ENCODE measurements at regions not wholly inside any gene's neighbourhood (a gene's known extent, or its start where the extent isn't known, plus 50 kb on each side); places are given as distances from the start of the nearest gene placed in this dataset.

GRCh38 chr14:47874350-47874749, 198.9 kb upstream of the MDGA2 start:
- Histone ChIP-seq H3K27me3 (no peaks in the 10 kb centered on the region), H3K27ac (no peak overlapping the region), H3K4me3 (no peak overlapping the region), H3K36me3 (no peaks in the 10 kb centered on the region), H3K4me1 (no peaks in the 10 kb centered on the region), H3K9me3 (no peaks in the 10 kb centered on the region)
- TF ChIP-seq POLR2A (IDR thresholded peaks at IDR 0.05) (no peak), CTCF (IDR thresholded peaks at IDR 0.05) (no peak), EP300 (IDR thresholded peaks at IDR 0.05) (no peak), POLR2AphosphoS5 (IDR thresholded peaks at IDR 0.05) (no peak)
- no peak for ATAC-seq (ENCODE audit: low FRiP score in 2 of 2)
- no peak for DNase-seq
- WGBS, 2 donors: 87 to 94% methylated on average over 7 of the region's 7 CpGs

GRCh38 chr14:47872588-47872987, 197.2 kb upstream of the MDGA2 start:
- Histone ChIP-seq H3K27me3 (no peaks in the 10 kb centered on the region), H3K36me3 (no peaks in the 10 kb centered on the region), H3K9me3 (no peaks in the 10 kb centered on the region), H3K4me3 (no peak overlapping the region), H3K4me1 (no peaks in the 10 kb centered on the region), H3K27ac (no peak overlapping the region)
- WGBS, 2 donors: 87 to 92% methylated on average over 2 of the region's 2 CpGs
- no peak for ATAC-seq (ENCODE audit: low FRiP score in 2 of 2)
- TF ChIP-seq EP300 (IDR thresholded peaks at IDR 0.05): no peak
- no peak for TF ChIP-seq CTCF (IDR thresholded peaks at IDR 0.05)
- TF ChIP-seq POLR2A (IDR thresholded peaks at IDR 0.05): no peak
- no peak for TF ChIP-seq POLR2AphosphoS5 (IDR thresholded peaks at IDR 0.05)
- DNase-seq: no peak

- H3K36me3 ChIP-seq: no peaks in the 10 kb centered on the region
- no peaks in the 10 kb centered on the region for H3K27me3 ChIP-seq
- H3K4me3 ChIP-seq: no peak overlapping the region
- ATAC-seq (ENCODE audit: low FRiP score in 2 of 2) (no peak), DNase-seq (no peak)
- no peaks in the 10 kb centered on the region for H3K9me3 ChIP-seq
- TF ChIP-seq EP300 (IDR thresholded peaks at IDR 0.05) (no peak), CTCF (IDR thresholded peaks at IDR 0.05) (no peak), POLR2AphosphoS5 (IDR thresholded peaks at IDR 0.05) (no peak), POLR2A (IDR thresholded peaks at IDR 0.05) (no peak)
- no peak overlapping the region for H3K27ac ChIP-seq
- H3K4me1 ChIP-seq: no peaks in the 10 kb centered on the region
These were observed 188.0 kb upstream of the MDGA2 start for GRCh38 chr14:47863441-47863840.

- Histone ChIP-seq H3K27ac (no peak overlapping the region), H3K4me1 (no peaks in the 10 kb centered on the region), H3K9me3 (no peaks in the 10 kb centered on the region), H3K27me3 (no peaks in the 10 kb centered on the region), H3K4me3 (no peak overlapping the region), H3K36me3 (no peaks in the 10 kb centered on the region)
- WGBS, 2 donors: 79% methylated on average over 4 of the region's 4 CpGs
- DNase-seq: no peak
- ATAC-seq (ENCODE audit: low FRiP score in 2 of 2): no peak
- no peak for TF ChIP-seq EP300 (IDR thresholded peaks at IDR 0.05)
- no peak for TF ChIP-seq POLR2A (IDR thresholded peaks at IDR 0.05)
- no peak for TF ChIP-seq POLR2AphosphoS5 (IDR thresholded peaks at IDR 0.05)
- no peak for TF ChIP-seq CTCF (IDR thresholded peaks at IDR 0.05)
These were observed 182.2 kb upstream of the MDGA2 start for GRCh38 chr14:47857646-47858045.

- Histone ChIP-seq H3K36me3 (no peaks in the 10 kb centered on the region), H3K4me1 (no peaks in the 10 kb centered on the region), H3K4me3 (no peak overlapping the region), H3K9me3 (no peaks in the 10 kb centered on the region), H3K27me3 (no peaks in the 10 kb centered on the region), H3K27ac (no peak overlapping the region)
- no peak for TF ChIP-seq POLR2AphosphoS5 (IDR thresholded peaks at IDR 0.05)
- no peak for TF ChIP-seq EP300 (IDR thresholded peaks at IDR 0.05)
- no peak for TF ChIP-seq POLR2A (IDR thresholded peaks at IDR 0.05)
- TF ChIP-seq CTCF (IDR thresholded peaks at IDR 0.05): no peak
- DNase-seq (no peak), ATAC-seq (ENCODE audit: low FRiP score in 2 of 2) (no peak)
- WGBS, 2 donors: 0 to 39% methylated on average over 1 of the region's 1 CpG
These were observed 176.9 kb upstream of the MDGA2 start for GRCh38 chr14:47852278-47852677.

Measured in upper lobe of left lung (tissue), 6 donors.